Stimulated activated CD8-positive, alpha-beta memory T cell treated with anti-CD3 and anti-CD28 coated beads, Interleukin-2, amount 100 ng/mL, for 48 hours (primary cell): ENCODE measurements at regions not wholly inside any gene's neighbourhood (a gene's known extent, or its start where the extent isn't known, plus 50 kb on each side); places are given as distances from the start of the nearest gene placed in this dataset.

Experiments
- DNase-seq, 2 donors: peaks; one replicate each; pipeline ENCODE4 v3.0.0-alpha.2; 2020; ENCODE audit warnings: low read depth in 2 of 2

GRCh38 chrX:51798701-51799100, 55.5 kb downstream of the GSPT2 start:
- DNase-seq: no peak

DNA sequence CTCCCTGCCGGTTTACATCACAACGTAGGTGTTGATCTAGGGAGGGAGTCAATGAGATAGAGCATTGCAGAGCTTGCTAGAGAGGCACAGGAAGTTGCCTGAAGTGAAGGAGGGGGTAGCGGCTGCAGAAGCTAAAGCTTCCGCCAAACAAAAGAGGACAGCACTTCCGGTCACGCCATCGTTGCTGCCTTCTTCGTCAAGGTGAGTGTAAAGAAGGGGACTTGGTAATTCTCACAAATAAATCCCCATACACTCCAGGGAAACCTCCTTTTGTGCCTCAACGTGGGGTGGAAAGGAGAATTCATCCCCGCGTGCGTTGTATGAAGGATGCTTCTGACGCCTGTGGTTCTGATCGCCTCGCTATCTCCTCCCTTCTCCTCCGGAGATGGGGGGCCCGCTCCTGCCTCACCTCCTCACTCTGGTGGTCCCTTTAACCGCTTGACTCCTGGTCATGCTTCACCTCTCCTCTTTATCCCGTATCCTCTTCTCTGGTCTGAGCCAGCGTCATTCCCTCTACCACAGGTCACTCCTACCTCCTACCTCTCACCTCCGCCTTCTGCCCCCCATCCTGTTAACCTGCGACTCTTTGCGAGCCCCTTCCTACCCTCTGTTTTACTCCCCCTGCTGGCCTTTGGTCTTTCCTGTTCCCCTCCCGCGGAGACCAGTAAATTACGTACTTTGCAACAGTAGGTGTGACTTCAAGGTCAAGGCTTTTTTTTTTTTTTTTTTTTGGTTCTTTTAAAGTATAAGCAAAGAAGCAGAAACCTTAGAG, 59.9 kb downstream of the GSPT2 start:
- DNase-seq: peak; percentile 21 to 36

- DNase-seq: no peak
Observed at GRCh38 chrX:51803833-51804232, 60.6 kb downstream of the GSPT2 start.

DNA sequence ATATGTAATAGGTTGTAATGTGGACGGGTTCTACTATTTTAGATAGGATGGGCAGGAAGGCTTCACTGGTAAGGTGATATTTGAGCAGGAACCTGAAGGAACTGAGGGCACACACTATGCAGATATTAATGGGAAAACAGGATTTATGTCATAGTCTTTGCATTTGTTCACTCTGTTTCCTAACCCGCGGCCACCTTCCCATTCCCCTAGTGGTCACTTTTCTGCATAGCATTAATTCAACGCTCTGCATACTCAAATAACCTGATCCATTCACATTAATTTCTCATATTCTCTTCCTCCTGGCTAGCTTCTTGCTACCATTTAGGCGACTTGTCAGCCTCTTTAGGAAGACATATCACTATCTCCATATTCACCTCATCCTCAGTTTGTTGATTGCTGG, 61.5 kb downstream of the GSPT2 start:
- no peak for DNase-seq

DNA sequence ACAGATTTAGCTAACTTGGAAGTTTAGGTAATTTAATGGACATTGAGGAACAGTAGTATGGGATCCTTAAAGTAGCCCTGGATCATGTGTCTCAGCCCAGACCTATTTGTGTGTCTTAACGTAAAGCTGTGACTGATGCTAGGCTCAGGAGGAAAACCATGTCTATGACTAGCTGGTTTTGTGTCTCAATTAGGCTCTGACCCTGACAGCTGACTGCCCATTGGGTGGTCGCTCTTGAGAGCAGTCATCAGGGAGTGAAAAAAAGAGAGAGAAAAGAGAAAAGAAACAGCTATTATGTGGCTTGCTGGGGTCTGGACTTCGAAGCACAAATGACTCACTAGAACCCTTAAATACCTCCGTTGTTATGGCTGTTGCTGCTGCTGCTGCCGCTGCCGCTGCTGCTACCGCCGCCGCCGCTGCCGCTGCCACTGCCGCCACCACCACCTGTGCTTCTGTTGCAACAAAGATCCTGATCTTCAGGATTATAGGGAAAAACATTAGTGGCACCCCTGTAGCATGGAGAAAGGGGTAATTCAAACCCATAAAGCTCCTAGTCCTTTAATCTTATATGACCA, 70.7 kb downstream of the GSPT2 start:
- DNase-seq: no peak

- DNase-seq: no peak
Observed at GRCh38 chrX:51824061-51824460, 69.4 kb upstream of the MAGED1 start.

GRCh38 chrX:51825436-51825835, 68.0 kb upstream of the MAGED1 start:
- no peak for DNase-seq

DNA sequence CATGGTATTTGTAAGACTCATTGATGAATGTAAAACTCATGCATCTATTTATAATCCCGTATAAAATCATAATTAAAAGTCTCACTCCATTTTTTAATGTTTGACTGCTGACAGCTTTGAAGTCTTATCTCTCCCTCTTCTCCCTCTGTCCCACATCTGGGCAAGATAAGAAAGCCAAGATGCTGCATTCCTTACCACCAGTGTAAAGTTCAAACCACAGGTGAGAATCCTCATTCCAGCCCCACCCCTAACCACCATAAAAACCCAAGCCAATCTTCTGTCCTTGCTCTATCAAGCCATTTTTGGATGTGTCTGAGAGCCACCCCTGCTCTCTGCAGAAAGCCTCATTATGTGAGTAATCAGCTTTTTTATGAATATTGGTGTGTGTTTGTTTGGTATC, 59.3 kb upstream of the MAGED1 start:
- DNase-seq: no peak

DNA sequence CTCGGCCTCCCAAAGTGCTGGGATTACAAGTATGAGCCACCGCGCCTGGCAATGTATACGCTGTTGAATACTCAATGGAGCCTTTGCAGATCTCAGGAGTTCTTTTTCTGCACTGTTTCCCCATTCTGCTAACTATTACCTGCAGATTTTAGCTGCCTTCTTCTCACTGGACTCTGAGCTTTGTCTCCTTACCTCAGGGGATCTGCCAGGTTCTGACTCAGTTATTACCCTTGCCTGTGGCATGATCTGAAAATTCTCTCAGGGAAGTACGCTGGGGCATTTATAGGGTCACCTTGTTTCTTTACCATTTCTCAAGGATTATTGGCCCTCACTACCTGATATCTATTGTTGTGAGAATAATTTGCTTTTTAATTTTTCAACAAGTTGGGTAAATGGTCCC, 56.6 kb upstream of the MAGED1 start:
- DNase-seq: no peak

DNA sequence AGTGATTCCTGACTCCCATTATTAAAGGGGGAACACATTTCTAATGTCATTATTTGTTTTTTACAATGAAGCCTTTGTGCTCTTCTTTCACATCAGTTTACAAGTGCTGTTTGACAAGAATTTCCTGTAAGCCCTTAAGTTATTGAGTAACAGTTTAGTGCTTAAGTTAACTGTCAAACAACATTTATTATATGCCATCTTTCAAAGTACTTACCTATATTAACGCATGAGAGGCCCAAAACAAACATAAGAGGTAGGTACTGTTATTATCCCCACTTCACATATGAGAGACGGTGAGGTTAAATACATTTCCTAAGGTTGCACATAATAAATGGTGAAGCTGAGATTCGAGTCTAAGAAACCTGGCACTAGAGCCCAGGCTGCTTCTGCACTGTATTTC, 56.0 kb upstream of the MAGED1 start:
- DNase-seq: no peak

- DNase-seq: no peak
Observed at GRCh38 chrX:51837921-51838320, 55.5 kb upstream of the MAGED1 start.
